ENCODE measurements at regions not wholly inside any gene's neighbourhood (a gene's known extent, or its start where the extent isn't known, plus 50 kb on each side); places are given as distances from the start of the nearest gene placed in this dataset.

- no peak overlapping the region for H2BK5ac ChIP-seq (ENCODE audit: low read depth, low read length)
- no peaks in the 10 kb centered on the region for H3K9me3 ChIP-seq (ENCODE audit: insufficient read depth in 2 of 2, low read depth in 1 of 2, low read length in 1 of 2)
- no peak overlapping the region for H2BK20ac ChIP-seq (ENCODE audit: low read length)
- H2AFZ ChIP-seq (ENCODE audit: low read length) = no peak overlapping the region
- H3K56ac ChIP-seq (replicated peaks; ENCODE audit: insufficient read length, low read depth, low read length) = no peak overlapping the region
- CTCF ChIA-PET (ENCODE audit: partially characterized antibody) = no interaction called here
- H4K91ac ChIP-seq (replicated peaks; ENCODE audit: insufficient read length, low read length) = no peak overlapping the region
- H2BK120ac ChIP-seq (replicated peaks; ENCODE audit: low read depth, low read length) = no peak overlapping the region
- H4K5ac ChIP-seq (ENCODE audit: insufficient read length, low read depth, low read length) = no peak overlapping the region
- no peak overlapping the region for H3K4ac ChIP-seq (replicated peaks; ENCODE audit: insufficient read length, low read depth, low read length)
- 87% methylated on average over 7 of the region's 7 CpGs; no CpG with 5 or more reads in 1 of the 2 experiments for WGBS, 2 experiments (ENCODE audit: extremely low coverage in 1 of 2, insufficient coverage in 1 of 2, insufficient read length in 1 of 2, insufficient replicate concordance in 2 of 2, low coverage in 1 of 2, low lambda C conversion rate in 2 of 2, missing lambda C conversion rate in 1 of 2)
- H3K4me3 ChIP-seq (ENCODE audit: extremely low read depth in 1 of 4, insufficient read depth in 2 of 4, low read depth in 3 of 4, low read length in 4 of 4) = no peak overlapping the region
- FAIRE-seq (no peak), DNase-seq (ENCODE audit: low read depth in 1 of 2, low spot score in 2 of 2) (no peak)
- H3K23ac ChIP-seq (ENCODE audit: insufficient read length) = no peak overlapping the region
- H2BK12ac ChIP-seq (ENCODE audit: low read depth, low read length) = no peak overlapping the region
- peaks cover 0 to 2% (median 2%) of the 10 kb centered on the region in 4 experiments; a peak in 2 of 7 replicates for H3K4me1 ChIP-seq (replicated peaks in 1 of 4; ENCODE audit: control insufficient read depth in 3 of 4, insufficient read depth in 4 of 4, low read length in 3 of 4)
- H3K23me2 ChIP-seq (ENCODE audit: low read depth, low read length) = no peaks in the 10 kb centered on the region
- no peak overlapping the region for H3K4me2 ChIP-seq (ENCODE audit: insufficient read depth in 1 of 2, low read depth in 2 of 2, low read length in 2 of 2)
- no peaks in the 10 kb centered on the region for H3K79me2 ChIP-seq (ENCODE audit: control insufficient read depth in 1 of 2, insufficient read depth in 2 of 2, low read length in 2 of 2)
- H4K8ac ChIP-seq (ENCODE audit: extremely low read depth, insufficient read depth, low read length) = no peak overlapping the region
- no peaks in the 10 kb centered on the region for H3K36me3 ChIP-seq (ENCODE audit: control insufficient read depth in 2 of 4, insufficient read depth in 4 of 4, low read length in 3 of 4)
- H3K27me3 ChIP-seq (replicated peaks in 1 of 4; ENCODE audit: control insufficient read depth in 3 of 4, extremely low read depth in 1 of 4, insufficient read depth in 3 of 4, low read length in 3 of 4) = no peaks in the 10 kb centered on the region
- no peak overlapping the region for H3K14ac ChIP-seq (ENCODE audit: insufficient read length)
- H3K27ac ChIP-seq (ENCODE audit: low read depth, low read length) = no peak overlapping the region
- no peak overlapping the region for H2BK15ac ChIP-seq (ENCODE audit: low read length)
- no peak overlapping the region for H2AK5ac ChIP-seq (ENCODE audit: low read depth, low read length)
- H3K18ac ChIP-seq (ENCODE audit: extremely low read depth, low read length) = no peak overlapping the region
- no peak overlapping the region for H3K9ac ChIP-seq (replicated peaks in 1 of 4; ENCODE audit: extremely low read depth in 1 of 4, low read depth in 3 of 4, low read length in 3 of 4)
- no peaks in the 10 kb centered on the region for H3K79me1 ChIP-seq (ENCODE audit: low read depth, low read length)
- no peaks in the 10 kb centered on the region for H4K20me1 ChIP-seq (replicated peaks in 1 of 2; ENCODE audit: control insufficient read depth in 1 of 2, insufficient read depth in 2 of 2, low read length in 2 of 2)
- POLR2A ChIA-PET (ENCODE audit: partially characterized antibody) = no interaction called here
- TF ChIP-seq KDM4A (IDR thresholded peaks at IDR 0.05; ENCODE audit: low read depth, low read length, severe bottlenecking) (no peak), CBX5 (IDR thresholded peaks at IDR 0.05; ENCODE audit: low read depth, low read length) (no peak), TEAD4 (IDR thresholded peaks at IDR 0.05; ENCODE audit: low read depth, low read length) (no peak), CHD2 (IDR thresholded peaks at IDR 0.05; ENCODE audit: low read length) (no peak), SIN3A (conservative IDR thresholded peaks at IDR 0.05 in 1 of 2, IDR thresholded peaks at IDR 0.05 in 1 of 2; ENCODE audit: low read depth in 1 of 2, low read length in 2 of 2) (no peak), HDAC2 (IDR thresholded peaks at IDR 0.05; ENCODE audit: borderline replicate concordance in 1 of 2, low read depth in 2 of 2, low read length in 2 of 2) (no peak), MAFK (IDR thresholded peaks at IDR 0.05; ENCODE audit: low read depth, low read length) (no peak), POU5F1 (IDR thresholded peaks at IDR 0.05; ENCODE audit: low read depth, low read length) (no peak), RNF2 (IDR thresholded peaks at IDR 0.05; ENCODE audit: borderline replicate concordance, low read depth, low read length, missing control alignments, poor library complexity, severe bottlenecking) (no peak), SAP30 (IDR thresholded peaks at IDR 0.05; ENCODE audit: insufficient read depth, insufficient replicate concordance, low read length) (no peak), SIRT6 (IDR thresholded peaks at IDR 0.05; ENCODE audit: low read length) (no peak)
- TF ChIP-seq, protein P1, sequence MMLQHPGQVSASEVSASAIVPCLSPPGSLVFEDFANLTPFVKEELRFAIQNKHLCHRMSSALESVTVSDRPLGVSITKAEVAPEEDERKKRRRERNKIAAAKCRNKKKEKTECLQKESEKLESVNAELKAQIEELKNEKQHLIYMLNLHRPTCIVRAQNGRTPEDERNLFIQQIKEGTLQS (IDR thresholded peaks at IDR 0.05; ENCODE audit: insufficient read depth, low read depth, low read length) = no peak
- TF ChIP-seq, protein P2, sequence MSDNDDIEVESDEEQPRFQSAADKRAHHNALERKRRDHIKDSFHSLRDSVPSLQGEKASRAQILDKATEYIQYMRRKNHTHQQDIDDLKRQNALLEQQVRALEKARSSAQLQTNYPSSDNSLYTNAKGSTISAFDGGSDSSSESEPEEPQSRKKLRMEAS (IDR thresholded peaks at IDR 0.05) = no peak
These were observed 140.7 kb upstream of the ALKAL2 start for GRCh38 chr2:428591-428990.
